Medulla oblongata (tissue), 1 donor: ENCODE measurements at regions not wholly inside any gene's neighbourhood (a gene's known extent, or its start where the extent isn't known, plus 50 kb on each side); places are given as distances from the start of the nearest gene placed in this dataset.

Source experiments
- DNase-seq: peaks from one replicate; pipeline ENCODE4 v3.0.0-alpha.2; 2015; ENCODE audit errors: extremely low spot score

DNA sequence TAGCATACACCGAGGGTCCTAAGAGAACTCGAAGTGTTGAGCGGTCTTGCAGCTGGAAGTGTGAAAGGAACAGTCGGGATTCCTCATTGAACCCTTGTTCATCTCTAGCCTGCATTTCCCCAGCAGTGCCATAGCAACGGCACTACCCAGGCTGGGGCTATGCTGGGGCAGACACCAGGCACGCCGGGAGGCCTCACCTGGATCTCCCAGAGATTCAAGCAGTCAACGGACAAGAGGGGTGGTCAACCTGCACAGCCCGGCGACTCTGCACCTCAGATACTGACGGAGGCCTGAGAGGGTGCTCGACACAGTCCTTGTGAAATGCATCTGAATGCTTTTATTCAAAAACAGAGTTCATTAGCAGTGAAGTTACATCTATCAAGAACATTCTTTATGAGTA is 604.2 kb downstream of the GALR1 start:
- no peak for DNase-seq

DNA sequence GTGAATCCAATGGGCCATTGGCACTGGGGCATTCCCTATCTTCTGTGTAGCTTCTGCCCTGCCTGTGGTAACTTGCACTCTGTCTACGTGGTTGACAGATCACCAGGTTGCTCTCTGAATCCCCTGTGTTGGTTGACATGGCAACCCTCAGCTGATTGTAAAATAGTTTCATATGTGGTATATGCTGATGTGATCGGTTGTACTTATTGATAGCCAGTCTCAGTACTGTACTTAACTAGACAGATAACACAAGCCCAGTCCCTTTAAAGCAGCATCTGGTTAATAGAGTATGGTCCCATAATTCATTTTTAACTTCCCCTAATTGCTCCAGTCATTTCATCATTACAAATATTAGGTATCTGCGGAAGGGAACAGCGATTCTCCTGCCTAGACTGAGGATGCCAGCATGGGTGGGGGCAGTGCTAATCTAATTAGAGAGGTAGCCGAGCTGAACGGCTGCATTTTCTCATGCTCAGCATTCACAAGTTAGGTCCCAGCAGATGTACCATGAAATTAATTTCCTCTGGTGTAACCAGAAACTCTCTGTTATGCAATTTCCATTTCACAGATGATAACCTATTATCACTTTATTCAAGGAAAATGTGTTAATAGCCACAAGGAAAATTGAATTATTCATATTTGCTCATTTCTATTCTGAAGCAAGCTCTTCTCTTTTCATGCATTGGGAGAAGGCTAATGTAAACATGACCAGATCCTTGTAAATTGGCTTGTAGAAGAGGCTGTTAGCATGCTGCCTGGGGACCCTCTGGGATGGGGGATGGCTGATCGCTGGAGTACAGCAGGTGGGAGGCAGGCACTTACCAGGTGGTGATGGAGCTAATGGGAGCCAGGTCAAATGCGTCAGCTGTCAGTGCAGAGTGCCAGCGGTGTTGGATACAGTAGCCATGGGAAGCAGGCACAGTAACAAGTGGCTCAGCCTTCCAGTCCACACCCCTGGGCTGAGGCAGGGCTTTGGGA is 608.3 kb downstream of the GALR1 start:
- no peak for DNase-seq

DNA sequence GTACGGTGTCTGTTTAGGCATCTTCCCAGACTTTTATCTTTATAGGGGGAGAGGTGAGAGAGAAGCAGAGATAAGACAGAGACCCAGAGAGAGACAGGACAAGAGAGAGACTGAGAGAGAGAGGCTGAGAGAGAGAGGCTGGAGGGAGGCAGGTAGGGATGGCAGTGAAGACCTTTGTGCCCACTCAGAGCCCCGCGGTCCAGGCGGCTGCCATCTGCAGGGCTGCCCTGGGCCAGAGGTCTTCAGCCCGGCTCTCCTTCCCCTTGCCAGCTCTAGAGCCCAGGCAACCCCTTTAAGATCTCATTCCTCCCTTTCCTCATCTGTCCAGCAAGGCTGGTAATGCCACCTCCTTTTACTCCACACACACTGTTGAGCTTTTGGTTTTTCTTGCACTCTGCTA is 610.0 kb downstream of the GALR1 start:
- DNase-seq, result no peak

DNA sequence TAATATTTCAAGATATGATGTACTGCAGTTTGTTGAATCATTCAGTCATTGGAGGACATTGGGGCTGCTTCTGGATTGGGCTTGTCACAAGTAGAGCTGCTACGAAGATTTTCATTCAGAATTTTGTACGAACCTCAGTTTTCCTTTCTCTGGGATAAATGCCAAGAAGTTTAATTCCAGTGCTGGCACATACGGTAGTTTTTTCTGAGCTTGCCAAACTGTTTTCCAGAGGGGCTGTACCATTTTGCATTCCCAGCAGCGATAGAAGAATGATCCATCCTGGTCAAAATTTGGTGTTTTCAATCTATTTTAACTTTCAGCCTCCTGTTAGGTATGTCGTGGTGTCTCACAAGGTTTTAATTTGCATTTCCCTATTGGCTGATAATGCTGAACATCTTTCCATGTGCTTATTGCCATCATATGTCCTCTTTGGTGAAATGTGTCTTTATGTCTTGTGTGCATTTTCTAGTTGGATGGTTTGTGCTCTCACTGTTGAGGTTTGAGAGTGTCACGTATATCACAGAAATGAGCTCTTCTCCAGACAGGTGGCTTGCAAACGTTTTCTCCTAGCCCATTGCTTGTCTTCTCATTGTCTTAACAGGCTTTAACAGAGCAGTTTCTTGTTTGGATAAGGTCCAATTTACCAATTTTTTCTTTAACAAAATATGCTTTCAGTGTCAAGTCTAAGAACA is 612.6 kb downstream of the GALR1 start:
- no peak for DNase-seq

DNA sequence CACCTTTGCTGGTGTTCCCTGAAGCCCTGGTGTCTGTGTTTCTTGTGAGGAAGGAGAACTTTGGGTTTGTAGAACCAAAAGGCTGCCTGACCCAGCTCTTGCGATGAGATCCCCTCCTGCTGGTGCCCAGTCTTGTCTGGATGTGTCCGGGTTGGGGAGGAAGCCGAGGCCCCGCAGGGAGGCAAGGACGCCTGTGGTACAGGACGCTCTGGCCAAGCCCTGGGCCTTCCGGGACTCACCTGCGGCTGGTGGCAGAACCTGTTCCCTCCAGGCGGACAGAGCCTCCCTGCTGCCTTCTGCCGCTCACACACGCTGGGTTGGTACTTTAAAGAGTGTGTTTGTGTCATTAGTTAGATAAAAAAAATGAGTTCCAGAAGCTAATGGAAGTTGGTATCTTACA is 616.2 kb downstream of the GALR1 start:
- no peak for DNase-seq

DNA sequence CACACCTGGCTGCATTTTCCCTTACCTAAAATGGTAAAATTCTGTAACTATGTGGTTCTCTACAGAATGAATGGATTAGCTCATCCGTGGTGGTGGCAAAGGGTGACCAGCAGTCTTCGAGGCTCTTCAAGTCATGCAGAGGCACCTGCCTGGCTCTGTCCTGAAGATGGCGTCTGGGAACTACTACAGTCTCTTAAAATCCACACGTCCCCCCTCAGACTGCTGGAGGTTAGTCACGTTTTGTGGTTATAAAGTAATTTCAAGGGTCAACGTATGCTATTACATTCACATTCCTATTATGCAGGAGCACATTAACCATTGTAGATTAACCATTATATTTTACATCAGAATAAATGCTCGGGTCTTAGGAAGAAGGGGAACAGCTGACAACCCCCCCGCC is 616.7 kb downstream of the GALR1 start:
- DNase-seq, result no peak

DNA sequence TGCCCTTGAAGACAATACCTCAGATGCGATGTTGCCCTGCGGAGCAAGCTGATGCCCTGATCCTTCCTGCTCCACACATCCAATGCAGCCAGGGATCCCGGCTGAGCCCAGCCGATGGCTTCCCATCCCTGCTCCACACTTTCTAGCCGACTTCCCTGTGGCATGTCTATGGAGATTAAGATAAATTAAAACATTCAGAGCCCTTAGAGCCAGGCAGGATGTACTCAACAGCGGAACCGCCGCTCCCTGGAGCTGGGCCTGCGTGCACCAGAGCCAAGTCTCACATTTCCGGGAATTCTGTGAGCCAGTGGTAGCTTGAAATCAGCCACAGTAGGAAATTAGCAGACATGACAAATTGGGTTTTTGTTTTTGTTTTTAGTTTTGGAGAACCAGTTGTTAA is 620.6 kb downstream of the GALR1 start:
- DNase-seq, result no peak

DNA sequence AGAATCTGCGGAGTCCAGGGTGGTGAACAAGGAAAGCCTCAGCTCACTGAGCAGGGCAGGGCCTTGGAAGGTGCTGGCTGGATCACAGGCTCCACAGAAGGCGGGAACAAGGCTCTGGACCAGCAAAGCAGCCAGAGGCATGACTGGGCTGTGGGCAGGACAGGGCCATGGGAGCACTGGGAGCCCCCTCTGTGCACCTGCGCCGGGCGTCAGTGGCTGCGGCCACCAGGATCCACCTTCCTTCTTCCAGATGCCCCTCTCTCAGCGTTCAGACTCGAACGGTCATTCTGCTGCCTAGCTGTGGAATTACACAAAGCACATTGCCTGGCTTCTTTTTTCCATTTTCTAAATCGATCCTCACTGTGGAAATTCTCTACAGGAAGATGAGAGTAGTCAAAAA is 621.2 kb downstream of the GALR1 start:
- no peak for DNase-seq

DNA sequence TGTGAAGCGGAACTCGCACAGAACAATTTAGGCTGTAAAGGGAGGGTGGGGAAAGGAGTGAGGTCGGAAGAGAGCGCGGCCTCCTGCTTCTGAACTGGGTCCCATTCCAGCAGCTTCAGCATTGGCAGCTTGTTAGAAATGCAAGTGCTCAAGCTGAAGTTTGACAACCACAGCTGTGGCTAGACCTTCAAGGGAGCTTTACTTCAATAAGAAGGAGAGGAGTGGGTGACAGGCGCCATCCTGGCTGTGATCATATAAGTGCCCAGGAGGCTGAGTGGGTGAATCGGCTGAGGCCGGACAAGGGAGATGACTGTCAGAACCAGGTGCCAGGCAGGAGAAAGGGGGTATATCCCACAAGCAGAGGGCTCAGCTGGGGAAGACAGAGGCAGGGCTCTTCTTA is 622.5 kb downstream of the GALR1 start:
- no peak for DNase-seq

DNA sequence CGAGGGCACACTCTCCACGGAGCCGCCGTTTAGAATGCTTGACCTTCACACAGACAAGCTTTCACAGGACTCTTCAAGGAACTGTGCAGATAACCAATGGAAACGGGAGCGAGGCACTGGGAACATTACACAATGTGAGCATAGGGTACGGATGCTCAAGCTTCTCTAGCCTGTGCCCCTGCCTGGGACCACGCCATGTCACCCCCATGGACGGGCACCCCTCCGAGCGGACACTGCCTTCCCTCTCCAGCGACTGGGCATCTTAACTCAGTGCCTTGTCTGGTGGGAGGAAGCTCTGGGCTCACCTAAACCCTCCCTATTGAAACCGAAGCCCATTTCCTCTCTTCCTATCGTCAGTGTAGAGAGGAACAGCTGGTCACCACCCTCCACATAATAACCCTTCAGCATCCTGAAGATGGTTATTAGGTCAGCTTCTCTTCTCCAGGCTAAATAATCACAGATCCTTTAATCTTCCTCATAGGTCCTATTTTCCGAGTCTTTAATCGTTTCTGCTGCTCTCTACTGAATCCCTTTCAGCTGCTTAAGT is 626.7 kb downstream of the GALR1 start:
- no peak for DNase-seq

DNA sequence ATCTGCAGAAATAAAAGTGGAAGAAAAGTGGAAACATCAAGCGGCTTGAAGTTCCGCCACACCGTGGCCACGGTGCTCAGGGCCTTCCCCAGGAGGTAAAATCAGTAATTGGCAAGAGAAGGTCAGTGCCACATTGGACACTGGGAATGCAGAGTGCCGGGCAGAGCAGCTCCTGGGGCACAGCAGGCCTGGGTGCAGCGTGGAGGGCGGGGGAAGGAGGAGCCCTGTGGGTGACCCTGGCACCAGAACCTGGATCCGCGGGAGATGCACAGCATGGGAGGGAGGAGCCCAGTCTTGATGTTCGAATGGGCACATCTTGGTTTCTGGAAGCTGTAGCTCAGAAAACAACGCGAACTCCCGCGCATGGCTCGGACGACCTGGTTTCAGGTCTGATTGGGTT is 630.2 kb downstream of the GALR1 start:
- DNase-seq, result no peak

DNA sequence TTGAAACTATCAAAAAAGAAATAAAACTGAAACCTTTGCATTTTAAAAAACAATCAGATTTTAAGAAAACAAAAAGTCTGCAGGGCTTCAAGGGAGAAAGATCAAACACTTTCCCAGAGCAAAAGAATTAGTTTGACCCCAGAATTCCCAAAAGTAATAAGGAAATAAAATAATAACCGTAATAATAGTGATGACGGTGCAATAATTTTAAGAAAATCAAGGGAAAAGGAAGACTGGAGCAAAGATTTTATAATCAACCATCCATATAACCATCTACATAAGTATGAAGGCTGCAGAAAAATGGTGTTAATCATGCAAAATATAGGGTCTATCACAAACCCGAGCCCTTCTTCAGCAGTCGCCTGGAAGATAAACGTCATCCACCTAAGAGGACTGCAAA is 634.8 kb downstream of the GALR1 start:
- no peak for DNase-seq

DNA sequence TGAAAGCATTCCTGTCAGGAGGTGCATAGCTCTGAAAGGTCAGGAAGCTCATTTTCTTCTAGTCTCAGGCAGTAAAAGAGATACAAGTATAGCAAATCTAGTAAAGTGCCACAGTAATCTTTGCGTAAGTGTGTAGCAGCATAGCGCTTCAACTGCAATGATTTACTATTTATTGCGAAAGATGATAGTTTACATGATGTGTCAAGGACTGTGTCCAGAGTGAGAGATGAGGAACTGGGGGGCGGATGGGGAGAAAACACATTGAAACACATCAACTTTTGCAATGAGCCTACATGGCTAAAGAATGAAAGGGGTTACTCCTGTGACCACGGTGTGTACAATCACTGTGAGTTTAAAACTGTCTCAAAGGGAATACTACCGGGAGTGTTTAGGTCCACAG is 644.4 kb downstream of the GALR1 start:
- DNase-seq, result no peak

DNA sequence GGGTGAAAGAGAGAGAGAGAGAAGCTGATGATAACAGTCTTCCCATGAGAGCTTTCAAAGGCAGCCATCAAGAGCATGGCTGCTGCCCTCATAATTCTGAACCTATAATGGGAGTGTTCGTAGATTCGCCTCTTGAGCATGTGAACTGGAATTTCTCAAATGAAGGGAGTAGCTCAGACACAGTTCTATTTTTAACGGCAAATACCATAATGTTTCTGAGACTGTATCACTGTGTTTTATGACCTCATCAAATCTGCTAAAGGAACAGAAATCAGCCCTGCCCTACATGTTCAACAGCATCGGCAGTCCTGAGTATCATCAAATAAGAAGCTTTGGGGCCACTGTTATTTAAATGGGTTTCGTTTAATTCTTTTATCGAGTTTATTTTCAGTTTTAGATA is 645.6 kb downstream of the GALR1 start:
- no peak for DNase-seq

DNA sequence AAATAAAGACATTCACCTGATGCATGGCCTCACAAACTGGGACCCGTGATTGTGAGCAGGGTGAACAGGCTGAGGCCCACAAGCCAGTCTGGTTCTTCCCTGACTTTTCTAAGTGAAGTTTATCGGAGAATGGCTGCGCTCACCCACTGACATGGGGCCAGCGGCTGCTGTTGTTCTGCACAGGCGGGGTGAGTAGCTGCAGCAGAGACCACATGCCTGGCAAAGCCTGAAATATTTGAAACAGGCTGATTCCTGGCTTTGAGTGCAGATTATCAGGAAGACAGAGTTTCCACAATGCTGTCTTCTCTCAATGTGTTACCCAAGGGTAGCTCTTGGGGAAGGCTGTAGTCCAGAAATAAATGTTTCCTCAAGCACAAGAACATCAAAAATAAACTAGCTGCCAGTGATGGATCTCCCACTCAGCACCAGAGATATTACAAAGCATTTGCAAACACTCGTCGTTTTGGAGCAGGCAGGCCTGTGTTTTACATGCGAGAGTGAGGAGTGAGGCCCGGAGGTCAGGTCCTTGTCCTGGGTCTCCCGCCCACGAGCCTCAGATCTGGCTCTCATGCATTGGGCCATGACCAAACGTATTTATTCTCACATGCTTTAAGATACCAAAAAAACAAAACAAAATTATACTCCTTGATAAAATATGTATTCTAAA is 647.1 kb downstream of the GALR1 start:
- DNase-seq, result no peak

DNA sequence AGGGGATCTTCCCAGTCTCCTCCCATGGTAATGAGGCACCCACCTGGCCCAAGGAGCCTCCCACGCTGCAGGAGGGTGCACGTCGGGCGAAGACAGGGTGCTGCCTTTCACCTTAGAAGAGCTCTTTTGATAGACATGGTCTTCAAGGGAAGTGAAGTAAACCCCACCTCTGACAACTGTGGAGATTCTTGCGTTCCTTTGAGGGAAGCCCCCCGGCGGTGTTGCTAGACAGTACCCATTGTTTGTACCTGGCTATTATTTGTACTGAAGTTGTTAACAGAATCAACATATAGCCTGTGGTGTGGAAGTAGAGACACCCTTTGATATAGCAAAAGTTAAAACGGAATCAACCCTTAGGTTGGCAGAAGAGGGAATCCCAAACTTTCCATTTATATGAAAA is 648.0 kb downstream of the GALR1 start:
- DNase-seq, result no peak

DNA sequence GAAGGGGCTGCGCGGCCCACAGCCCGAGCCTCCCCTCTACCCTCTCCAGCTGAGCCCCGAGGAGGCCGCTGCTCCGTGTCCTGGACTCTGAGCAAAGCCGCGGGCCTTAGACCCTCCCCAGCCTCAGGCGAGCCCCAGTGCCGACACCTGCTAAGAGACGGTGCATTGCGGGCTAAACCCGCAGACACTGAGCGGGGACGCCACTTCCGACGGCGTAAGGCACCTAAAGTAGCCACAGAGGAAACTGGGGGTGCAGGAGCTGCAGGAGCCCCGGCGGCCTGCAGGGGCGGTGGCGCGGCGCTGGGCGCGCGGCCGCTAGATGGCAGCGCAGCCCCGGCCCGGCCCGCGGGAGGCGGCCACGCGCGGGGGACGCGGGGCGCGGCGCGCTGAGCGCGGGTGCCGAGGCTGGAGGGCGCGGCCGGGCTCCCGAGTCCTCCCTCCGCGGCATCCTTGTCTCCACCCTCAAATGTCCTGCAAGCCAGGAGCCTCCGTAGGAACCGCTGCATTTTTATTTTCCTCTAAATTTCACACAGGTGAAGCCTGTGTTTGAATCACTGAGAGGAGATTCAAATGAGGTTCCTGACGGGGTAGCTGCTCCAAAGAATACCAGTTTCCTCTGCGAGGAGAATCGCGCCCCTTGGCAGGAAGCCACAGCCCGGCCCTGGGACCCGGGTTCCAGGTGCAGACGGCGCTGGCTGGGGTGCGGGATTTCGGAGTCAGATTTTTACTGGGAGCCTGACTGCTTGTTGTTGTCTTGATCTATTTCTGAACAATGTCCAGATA is 650.5 kb downstream of the GALR1 start:
- peak; percentile 41 for DNase-seq

DNA sequence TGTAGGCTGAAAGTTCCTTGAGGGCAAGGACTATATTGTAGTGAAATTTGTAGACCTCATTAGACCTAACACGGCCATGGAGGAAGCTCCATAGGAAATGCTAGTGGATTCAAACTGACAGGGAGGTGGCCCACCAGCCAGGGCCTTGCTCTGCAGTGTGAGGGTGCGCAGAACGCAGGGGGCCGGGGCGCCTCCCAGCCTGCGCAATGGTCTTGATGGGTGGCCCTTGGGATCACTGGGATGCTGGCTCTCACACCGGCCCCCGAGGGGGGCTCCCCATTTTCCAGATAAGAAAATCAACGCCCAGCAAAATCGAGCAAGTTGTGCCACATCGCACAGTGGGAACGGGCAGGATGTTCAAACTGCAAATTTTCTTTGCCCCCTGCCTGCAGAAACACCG is 655.4 kb downstream of the GALR1 start:
- DNase-seq, result no peak

DNA sequence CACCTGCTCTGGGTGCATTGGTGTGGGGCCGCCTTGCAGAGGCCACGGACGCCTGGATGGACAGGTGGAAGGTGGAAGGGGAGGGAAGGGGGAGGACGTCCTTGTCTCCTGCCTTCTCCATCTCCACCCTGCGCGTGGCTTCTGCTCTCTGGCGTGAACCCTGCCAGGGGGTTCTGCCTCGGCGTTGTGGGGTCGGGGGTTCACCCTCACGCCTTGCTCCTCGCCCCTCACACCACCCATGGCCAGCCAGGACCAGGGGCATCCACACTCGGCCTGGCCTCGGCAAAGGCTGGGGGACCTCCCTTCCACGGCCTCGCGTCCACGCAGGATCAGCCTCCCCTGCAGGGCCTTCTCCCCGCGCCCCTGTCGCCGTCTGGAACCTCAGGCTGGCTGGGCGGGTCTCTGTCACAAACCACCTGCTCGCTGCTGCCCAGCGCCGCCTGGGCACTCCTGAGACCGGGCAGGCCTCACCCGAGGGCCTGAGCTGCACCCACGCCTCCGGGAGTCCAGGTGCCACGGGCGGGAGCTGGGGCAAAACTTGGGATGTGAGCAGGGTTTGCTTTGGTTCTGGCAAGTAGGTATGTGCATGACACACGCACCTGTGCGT is 655.9 kb downstream of the GALR1 start:
- DNase-seq, result no peak

DNA sequence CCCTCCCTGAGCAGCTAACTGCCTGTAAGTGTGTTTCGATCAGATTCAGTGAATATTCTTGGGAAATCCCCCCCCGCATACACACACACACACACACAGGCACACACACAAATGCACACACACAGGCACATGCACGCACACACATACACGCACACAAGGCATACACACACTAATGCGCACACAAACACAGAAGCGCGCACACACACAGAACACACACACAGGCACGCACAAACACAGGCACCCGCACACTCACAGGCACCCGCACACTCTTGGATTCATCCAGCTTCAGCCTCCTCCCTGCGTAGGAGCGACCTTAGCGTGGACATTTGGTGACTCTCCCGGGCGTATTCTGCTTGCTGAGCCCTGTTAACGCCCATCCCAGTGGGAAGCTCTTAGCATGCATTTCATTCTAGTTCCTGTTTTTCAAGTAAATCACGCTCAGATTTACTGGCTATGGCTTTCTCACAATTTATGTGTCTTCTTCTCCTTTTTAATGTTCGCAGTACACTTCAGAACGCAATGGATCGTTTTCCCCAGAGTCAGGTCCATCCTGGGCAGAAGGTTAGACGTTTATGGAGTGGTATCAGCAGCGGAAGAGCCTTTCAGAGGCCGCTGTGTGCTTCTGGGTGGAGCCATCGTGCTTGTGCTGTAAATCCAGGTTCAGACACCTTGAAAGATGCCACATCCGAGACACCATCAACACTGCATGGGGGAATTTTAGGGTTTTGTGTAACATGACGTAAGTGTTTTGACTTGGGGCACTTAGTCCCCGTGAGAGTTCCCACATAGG is 656.6 kb downstream of the GALR1 start:
- DNase-seq, result no peak
